LNCAP (cell line): ENCODE measurements at regions not wholly inside any gene's neighbourhood (a gene's known extent, or its start where the extent isn't known, plus 50 kb on each side); places are given as distances from the start of the nearest gene placed in this dataset.

Experiments
- CTCF ChIP-seq: fragments of 450-650 bp; IDR thresholded peaks from 2 replicates; pipeline ENCODE4 v1.5.1; 2017; ENCODE audit warnings: mild to moderate bottlenecking

GRCh38 chr17:34055606-34056005 lies 199.5 kb upstream of the CCL2 start:
- no peak for TF ChIP-seq CTCF

- no peak for TF ChIP-seq CTCF
These were observed 195.5 kb upstream of the CCL2 start for GRCh38 chr17:34059423-34060220.

- TF ChIP-seq CTCF, result no peak
These were observed 188.6 kb upstream of the CCL2 start for GRCh38 chr17:34066528-34066927.

GRCh38 chr17:34067011-34067410 lies 188.1 kb upstream of the CCL2 start:
- TF ChIP-seq CTCF, result no peak

GRCh38 chr17:34068571-34068970 lies 186.5 kb upstream of the CCL2 start:
- no peak for TF ChIP-seq CTCF

- TF ChIP-seq CTCF, result no peak
These were observed 184.4 kb upstream of the CCL2 start for GRCh38 chr17:34070712-34071111.

GRCh38 chr17:34071886-34072420 lies 183.1 kb upstream of the CCL2 start:
- no peak for TF ChIP-seq CTCF
